WTC11 (cell line): ENCODE measurements at regions not wholly inside any gene's neighbourhood (a gene's known extent, or its start where the extent isn't known, plus 50 kb on each side); places are given as distances from the start of the nearest gene placed in this dataset.

ENCODE experiments used
- ATAC-seq: fragments of 200-7000 bp; cut with Tn5 transposase; 2 replicates; pipeline ENCODE4 v1.10.0; 2021; ENCODE audit warnings: mild to moderate bottlenecking, moderate library complexity
- CTCF ChIA-PET: fragments of 300-600 bp; sonication (Branson Sonifier 250); formaldehyde crosslinking; loops from one replicate; lab custom pipeline; 2021; ENCODE audit warnings: antibody characterized with exemption; lab: Charles Lee
- POLR2A ChIA-PET: fragments of 350-600 bp; sonication (Branson Sonifier 250); formaldehyde crosslinking; loops from one replicate; lab custom pipeline; 2021; ENCODE audit warnings: antibody characterized with exemption; lab: Charles Lee
- DNase-seq: peaks from one replicate; pipeline ENCODE4 v3.0.0; 2021; ENCODE audit warnings: low spot score
- H3K27ac Mint-ChIP-seq: 2 replicates; pipeline ENCODE4 v1.8.0; 2021; ENCODE audit warnings: mixed read lengths
- H3K27me3 Mint-ChIP-seq: 2 replicates; pipeline ENCODE4 v1.8.0; 2021; ENCODE audit warnings: low read depth, mild to moderate bottlenecking, moderate library complexity, mixed read lengths
- H3K36me3 Mint-ChIP-seq: 2 replicates; pipeline ENCODE4 v1.8.0; 2021; ENCODE audit warnings: mixed read lengths
- H3K4me1 Mint-ChIP-seq: 2 replicates; pipeline ENCODE4 v1.8.0; 2022; ENCODE audit warnings: mixed read lengths
- H3K4me3 Mint-ChIP-seq: 2 replicates; pipeline ENCODE4 v1.8.0; 2021; ENCODE audit warnings: mild to moderate bottlenecking, moderate library complexity, mixed read lengths
- H3K9me3 Mint-ChIP-seq: 2 replicates; pipeline ENCODE4 v1.8.0; 2021; ENCODE audit warnings: mixed read lengths
- ESRRA ChIP-seq: sonication (generic); formaldehyde crosslinking; IDR thresholded peaks from 2 replicates; pipeline ENCODE4 v1.8.1; 2022; ENCODE audit warnings: mild to moderate bottlenecking, missing genetic modification reagents, borderline replicate concordance
- IRF2 ChIP-seq: sonication (generic); formaldehyde crosslinking; IDR thresholded peaks from 2 replicates; pipeline ENCODE4 v1.8.0; 2022; ENCODE audit warnings: low read depth, missing genetic modification reagents, borderline replicate concordance
- KAT7 ChIP-seq: sonication (generic); formaldehyde crosslinking; IDR thresholded peaks from 2 replicates; pipeline ENCODE4 v1.8.1; 2023; ENCODE audit warnings: missing genetic modification reagents, mild to moderate bottlenecking, borderline replicate concordance
- NFE2L1 ChIP-seq: sonication (generic); formaldehyde crosslinking; IDR thresholded peaks from 2 replicates; pipeline ENCODE4 v1.8.1; 2023; ENCODE audit warnings: missing genetic modification reagents
- NFYB ChIP-seq: sonication (generic); formaldehyde crosslinking; conservative IDR thresholded peaks from 2 replicates; pipeline ENCODE4 v1.8.0; 2022; ENCODE audit warnings: low read depth, missing genetic modification reagents
- NR2C2 ChIP-seq: sonication (generic); formaldehyde crosslinking; IDR thresholded peaks from 2 replicates; pipeline ENCODE4 v1.8.0; 2022; ENCODE audit warnings: mild to moderate bottlenecking, missing genetic modification reagents
- NR3C1 ChIP-seq: sonication (generic); formaldehyde crosslinking; conservative IDR thresholded peaks from 2 replicates; pipeline ENCODE4 v1.8.1; 2023; ENCODE audit warnings: low read depth, mild to moderate bottlenecking, missing genetic modification reagents
- SMAD3 ChIP-seq: sonication (generic); formaldehyde crosslinking; IDR thresholded peaks from 2 replicates; pipeline ENCODE4 v1.8.0; 2022; ENCODE audit warnings: missing genetic modification reagents, mild to moderate bottlenecking, borderline replicate concordance
- SOX15 ChIP-seq: fragments of 250-450 bp; sonication (Bioruptor Pico); IDR thresholded peaks from 2 replicates; pipeline ENCODE4 v1.9.0; 2021; ENCODE audit warnings: mild to moderate bottlenecking
- SP1 ChIP-seq: sonication (generic); formaldehyde crosslinking; conservative IDR thresholded peaks from 2 replicates; pipeline ENCODE4 v1.8.1; 2022; ENCODE audit warnings: missing genetic modification reagents
- ZNF138 ChIP-seq: sonication (generic); formaldehyde crosslinking; conservative IDR thresholded peaks from 2 replicates; pipeline ENCODE4 v1.8.1; 2022; ENCODE audit warnings: mild to moderate bottlenecking, moderate library complexity, missing genetic modification reagents
- ZNF219 ChIP-seq: sonication (generic); formaldehyde crosslinking; IDR thresholded peaks from 2 replicates; pipeline ENCODE4 v1.8.0; 2023; ENCODE audit warnings: missing genetic modification reagents, mild to moderate bottlenecking, borderline replicate concordance
- ZNF317 ChIP-seq: sonication (generic); formaldehyde crosslinking; IDR thresholded peaks from 2 replicates; pipeline ENCODE4 v1.8.1; 2023; ENCODE audit warnings: low read depth, mild to moderate bottlenecking, moderate library complexity, missing genetic modification reagents, borderline replicate concordance
- ZNF416 ChIP-seq: fragments of 250-450 bp; sonication (Bioruptor Pico); IDR thresholded peaks from 2 replicates; pipeline ENCODE4 v1.9.0; 2021; ENCODE audit warnings: mild to moderate bottlenecking, inconsistent platforms
- TF ChIP-seq, protein P1 (sequence below): sonication (generic); formaldehyde crosslinking; IDR thresholded peaks from 2 replicates; pipeline ENCODE4 v1.8.0; 2022; ENCODE audit warnings: mild to moderate bottlenecking, missing genetic modification reagents
- TF ChIP-seq, protein P2 (sequence below): sonication (generic); formaldehyde crosslinking; IDR thresholded peaks from 2 replicates; pipeline ENCODE4 v1.8.0; 2023; ENCODE audit warnings: missing genetic modification reagents, mild to moderate bottlenecking, borderline replicate concordance
- TF ChIP-seq, protein P3 (sequence below): fragments of 250-450 bp; sonication (Bioruptor Pico); IDR thresholded peaks from 2 replicates; pipeline ENCODE4 v1.9.0; 2021; ENCODE audit warnings: mild to moderate bottlenecking
- TF ChIP-seq, protein P4 (sequence below): sonication (generic); formaldehyde crosslinking; conservative IDR thresholded peaks from 2 replicates; pipeline ENCODE4 v1.8.1; 2022; ENCODE audit warnings: mild to moderate bottlenecking, missing genetic modification reagents
- TF ChIP-seq, protein P5 (sequence below): sonication (generic); formaldehyde crosslinking; IDR thresholded peaks from 2 replicates; pipeline ENCODE4 v1.8.1; 2023; ENCODE audit warnings: mild to moderate bottlenecking, moderate library complexity, missing genetic modification reagents
- TF ChIP-seq, protein P6 (sequence below): sonication (generic); formaldehyde crosslinking; IDR thresholded peaks from 2 replicates; pipeline ENCODE4 v1.8.1; 2022; ENCODE audit warnings: low read depth, mild to moderate bottlenecking, moderate library complexity, missing genetic modification reagents, borderline replicate concordance

DNA sequence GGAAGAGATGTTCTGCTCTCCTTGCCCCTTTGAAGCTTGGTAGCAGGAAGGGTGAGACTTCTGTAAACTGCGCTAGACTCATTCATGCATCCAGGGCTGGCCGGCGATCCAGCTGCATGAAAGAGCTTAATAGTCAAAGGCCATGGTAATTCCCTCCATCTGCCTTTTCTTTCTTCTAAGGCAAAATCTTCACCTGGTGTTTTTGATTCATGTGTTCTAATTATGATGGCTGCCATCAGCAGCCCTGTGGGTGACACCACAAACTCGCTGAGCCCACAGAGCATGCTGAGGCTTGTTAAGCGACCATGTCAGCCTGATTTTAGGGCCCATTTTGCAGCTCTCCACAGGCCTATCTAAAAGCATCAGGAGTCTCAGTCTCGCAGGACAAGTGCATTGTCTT lies 450.1 kb upstream of the TENM3 start (continued):
- TF ChIP-seq NFYB (CRISPR knock-in tag) = no peak
- TF ChIP-seq, protein P1, sequence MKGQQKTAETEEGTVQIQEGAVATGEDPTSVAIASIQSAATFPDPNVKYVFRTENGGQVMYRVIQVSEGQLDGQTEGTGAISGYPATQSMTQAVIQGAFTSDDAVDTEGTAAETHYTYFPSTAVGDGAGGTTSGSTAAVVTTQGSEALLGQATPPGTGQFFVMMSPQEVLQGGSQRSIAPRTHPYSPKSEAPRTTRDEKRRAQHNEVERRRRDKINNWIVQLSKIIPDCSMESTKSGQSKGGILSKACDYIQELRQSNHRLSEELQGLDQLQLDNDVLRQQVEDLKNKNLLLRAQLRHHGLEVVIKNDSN (CRISPR knock-in tag) = no peak
- TF ChIP-seq SMAD3 (CRISPR knock-in tag) = no peak
- TF ChIP-seq, protein P2, sequence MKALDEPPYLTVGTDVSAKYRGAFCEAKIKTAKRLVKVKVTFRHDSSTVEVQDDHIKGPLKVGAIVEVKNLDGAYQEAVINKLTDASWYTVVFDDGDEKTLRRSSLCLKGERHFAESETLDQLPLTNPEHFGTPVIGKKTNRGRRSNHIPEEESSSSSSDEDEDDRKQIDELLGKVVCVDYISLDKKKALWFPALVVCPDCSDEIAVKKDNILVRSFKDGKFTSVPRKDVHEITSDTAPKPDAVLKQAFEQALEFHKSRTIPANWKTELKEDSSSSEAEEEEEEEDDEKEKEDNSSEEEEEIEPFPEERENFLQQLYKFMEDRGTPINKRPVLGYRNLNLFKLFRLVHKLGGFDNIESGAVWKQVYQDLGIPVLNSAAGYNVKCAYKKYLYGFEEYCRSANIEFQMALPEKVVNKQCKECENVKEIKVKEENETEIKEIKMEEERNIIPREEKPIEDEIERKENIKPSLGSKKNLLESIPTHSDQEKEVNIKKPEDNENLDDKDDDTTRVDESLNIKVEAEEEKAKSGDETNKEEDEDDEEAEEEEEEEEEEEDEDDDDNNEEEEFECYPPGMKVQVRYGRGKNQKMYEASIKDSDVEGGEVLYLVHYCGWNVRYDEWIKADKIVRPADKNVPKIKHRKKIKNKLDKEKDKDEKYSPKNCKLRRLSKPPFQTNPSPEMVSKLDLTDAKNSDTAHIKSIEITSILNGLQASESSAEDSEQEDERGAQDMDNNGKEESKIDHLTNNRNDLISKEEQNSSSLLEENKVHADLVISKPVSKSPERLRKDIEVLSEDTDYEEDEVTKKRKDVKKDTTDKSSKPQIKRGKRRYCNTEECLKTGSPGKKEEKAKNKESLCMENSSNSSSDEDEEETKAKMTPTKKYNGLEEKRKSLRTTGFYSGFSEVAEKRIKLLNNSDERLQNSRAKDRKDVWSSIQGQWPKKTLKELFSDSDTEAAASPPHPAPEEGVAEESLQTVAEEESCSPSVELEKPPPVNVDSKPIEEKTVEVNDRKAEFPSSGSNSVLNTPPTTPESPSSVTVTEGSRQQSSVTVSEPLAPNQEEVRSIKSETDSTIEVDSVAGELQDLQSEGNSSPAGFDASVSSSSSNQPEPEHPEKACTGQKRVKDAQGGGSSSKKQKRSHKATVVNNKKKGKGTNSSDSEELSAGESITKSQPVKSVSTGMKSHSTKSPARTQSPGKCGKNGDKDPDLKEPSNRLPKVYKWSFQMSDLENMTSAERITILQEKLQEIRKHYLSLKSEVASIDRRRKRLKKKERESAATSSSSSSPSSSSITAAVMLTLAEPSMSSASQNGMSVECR (CRISPR knock-in tag) = no peak
- TF ChIP-seq NR3C1 (CRISPR knock-in tag) = no peak
- TF ChIP-seq, protein P3, sequence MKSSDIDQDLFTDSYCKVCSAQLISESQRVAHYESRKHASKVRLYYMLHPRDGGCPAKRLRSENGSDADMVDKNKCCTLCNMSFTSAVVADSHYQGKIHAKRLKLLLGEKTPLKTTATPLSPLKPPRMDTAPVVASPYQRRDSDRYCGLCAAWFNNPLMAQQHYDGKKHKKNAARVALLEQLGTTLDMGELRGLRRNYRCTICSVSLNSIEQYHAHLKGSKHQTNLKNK = no peak
- no peak for TF ChIP-seq ZNF416 (CRISPR knock-in tag)
- TF ChIP-seq NR2C2 (CRISPR knock-in tag) = no peak
- no peak for TF ChIP-seq SOX15 (CRISPR knock-in tag)
- no peak for TF ChIP-seq IRF2 (CRISPR knock-in tag)
- no peak for TF ChIP-seq NFE2L1 (CRISPR knock-in tag)
- TF ChIP-seq ZNF219 = no peak
- no peak for TF ChIP-seq ESRRA

DNA sequence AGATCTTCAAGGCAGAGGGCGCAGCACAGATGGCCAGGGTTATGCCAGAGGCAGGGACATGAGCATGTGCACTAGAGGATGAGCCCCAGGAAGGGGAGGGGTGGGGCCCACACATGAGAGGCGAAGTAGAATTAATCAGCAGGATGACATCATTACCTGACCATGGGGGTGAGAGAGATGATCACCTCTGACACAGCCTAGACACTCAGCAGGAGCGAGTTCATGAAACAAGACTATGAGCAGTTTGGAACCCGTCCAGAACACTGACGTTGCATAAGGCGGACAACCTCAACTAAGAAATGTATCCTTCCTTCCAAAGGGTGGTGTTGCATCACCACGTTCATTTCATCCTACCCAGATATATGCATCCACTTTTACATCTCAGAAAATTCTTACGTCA lies 446.7 kb upstream of the TENM3 start:
- H3K4me1 Mint-ChIP-seq = peaks cover 31% of the 10 kb centered on the region
- H3K36me3 Mint-ChIP-seq = peaks cover 7% of the 10 kb centered on the region; the same call in 1 of the 2 replicates
- no peak overlapping the region for H3K27ac Mint-ChIP-seq
- H3K27me3 Mint-ChIP-seq = no peaks in the 10 kb centered on the region
- H3K4me3 Mint-ChIP-seq = no peak overlapping the region
- no peak for DNase-seq
- CTCF ChIA-PET = no interaction called here
- POLR2A ChIA-PET = no interaction called here
- peaks cover 12% of the 10 kb centered on the region for H3K9me3 Mint-ChIP-seq
- TF ChIP-seq IRF2 (CRISPR knock-in tag) = no peak
- TF ChIP-seq, protein P4, sequence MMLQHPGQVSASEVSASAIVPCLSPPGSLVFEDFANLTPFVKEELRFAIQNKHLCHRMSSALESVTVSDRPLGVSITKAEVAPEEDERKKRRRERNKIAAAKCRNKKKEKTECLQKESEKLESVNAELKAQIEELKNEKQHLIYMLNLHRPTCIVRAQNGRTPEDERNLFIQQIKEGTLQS = no peak
- no peak for ATAC-seq

DNA sequence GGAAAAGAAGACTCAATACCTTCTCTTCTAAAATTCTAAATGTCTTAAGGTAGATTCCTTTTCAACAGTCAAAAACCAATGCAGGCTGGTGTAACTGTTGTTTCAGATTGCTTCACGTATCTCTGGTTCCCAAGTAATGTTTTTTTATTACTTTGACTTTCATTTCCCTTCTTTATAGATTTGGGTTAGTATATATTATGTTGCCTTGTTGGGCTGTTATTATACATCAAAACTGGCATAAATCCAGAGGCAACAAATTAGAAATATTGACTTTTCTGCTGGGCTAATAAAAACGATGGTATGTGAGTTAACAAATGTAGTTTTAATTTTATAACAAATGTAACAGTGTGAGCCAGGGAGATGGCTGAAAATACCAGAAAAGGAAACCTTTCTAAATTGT lies 444.7 kb upstream of the TENM3 start:
- Mint-ChIP-seq H3K36me3 (peaks cover 7% of the 10 kb centered on the region; the same call in 1 of the 2 replicates), H3K4me1 (peaks cover 14% of the 10 kb centered on the region), H3K4me3 (no peak overlapping the region), H3K27ac (no peak overlapping the region), H3K9me3 (peaks cover 12% of the 10 kb centered on the region), H3K27me3 (no peaks in the 10 kb centered on the region; the same call in 1 of the 2 replicates)
- ATAC-seq (no peak), DNase-seq (no peak)
- TF ChIP-seq, protein P1 (CRISPR knock-in tag) = no peak
- TF ChIP-seq KAT7 (CRISPR knock-in tag) (no peak), SP1 (CRISPR knock-in tag) (no peak), ZNF317 (CRISPR knock-in tag) (no peak), ZNF138 (no peak)
- TF ChIP-seq, protein P5, sequence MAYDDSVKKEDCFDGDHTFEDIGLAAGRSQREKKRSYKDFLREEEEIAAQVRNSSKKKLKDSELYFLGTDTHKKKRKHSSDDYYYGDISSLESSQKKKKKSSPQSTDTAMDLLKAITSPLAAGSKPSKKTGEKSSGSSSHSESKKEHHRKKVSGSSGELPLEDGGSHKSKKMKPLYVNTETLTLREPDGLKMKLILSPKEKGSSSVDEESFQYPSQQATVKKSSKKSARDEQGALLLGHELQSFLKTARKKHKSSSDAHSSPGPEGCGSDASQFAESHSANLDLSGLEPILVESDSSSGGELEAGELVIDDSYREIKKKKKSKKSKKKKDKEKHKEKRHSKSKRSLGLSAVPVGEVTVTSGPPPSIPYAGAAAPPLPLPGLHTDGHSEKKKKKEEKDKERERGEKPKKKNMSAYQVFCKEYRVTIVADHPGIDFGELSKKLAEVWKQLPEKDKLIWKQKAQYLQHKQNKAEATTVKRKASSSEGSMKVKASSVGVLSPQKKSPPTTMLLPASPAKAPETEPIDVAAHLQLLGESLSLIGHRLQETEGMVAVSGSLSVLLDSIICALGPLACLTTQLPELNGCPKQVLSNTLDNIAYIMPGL (CRISPR knock-in tag) = no peak
- TF ChIP-seq, protein P6, sequence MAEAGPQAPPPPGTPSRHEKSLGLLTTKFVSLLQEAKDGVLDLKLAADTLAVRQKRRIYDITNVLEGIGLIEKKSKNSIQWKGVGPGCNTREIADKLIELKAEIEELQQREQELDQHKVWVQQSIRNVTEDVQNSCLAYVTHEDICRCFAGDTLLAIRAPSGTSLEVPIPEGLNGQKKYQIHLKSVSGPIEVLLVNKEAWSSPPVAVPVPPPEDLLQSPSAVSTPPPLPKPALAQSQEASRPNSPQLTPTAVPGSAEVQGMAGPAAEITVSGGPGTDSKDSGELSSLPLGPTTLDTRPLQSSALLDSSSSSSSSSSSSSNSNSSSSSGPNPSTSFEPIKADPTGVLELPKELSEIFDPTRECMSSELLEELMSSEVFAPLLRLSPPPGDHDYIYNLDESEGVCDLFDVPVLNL = no peak
- ChIA-PET POLR2A (no interaction called here), CTCF (no interaction called here)
